ENCODE measurements at regions not wholly inside any gene's neighbourhood (a gene's known extent, or its start where the extent isn't known, plus 50 kb on each side); places are given as distances from the start of the nearest gene placed in this dataset.

- H3K27ac ChIP-seq = no peak overlapping the region
- TF ChIP-seq, protein P1, sequence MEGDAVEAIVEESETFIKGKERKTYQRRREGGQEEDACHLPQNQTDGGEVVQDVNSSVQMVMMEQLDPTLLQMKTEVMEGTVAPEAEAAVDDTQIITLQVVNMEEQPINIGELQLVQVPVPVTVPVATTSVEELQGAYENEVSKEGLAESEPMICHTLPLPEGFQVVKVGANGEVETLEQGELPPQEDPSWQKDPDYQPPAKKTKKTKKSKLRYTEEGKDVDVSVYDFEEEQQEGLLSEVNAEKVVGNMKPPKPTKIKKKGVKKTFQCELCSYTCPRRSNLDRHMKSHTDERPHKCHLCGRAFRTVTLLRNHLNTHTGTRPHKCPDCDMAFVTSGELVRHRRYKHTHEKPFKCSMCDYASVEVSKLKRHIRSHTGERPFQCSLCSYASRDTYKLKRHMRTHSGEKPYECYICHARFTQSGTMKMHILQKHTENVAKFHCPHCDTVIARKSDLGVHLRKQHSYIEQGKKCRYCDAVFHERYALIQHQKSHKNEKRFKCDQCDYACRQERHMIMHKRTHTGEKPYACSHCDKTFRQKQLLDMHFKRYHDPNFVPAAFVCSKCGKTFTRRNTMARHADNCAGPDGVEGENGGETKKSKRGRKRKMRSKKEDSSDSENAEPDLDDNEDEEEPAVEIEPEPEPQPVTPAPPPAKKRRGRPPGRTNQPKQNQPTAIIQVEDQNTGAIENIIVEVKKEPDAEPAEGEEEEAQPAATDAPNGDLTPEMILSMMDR (IDR thresholded peaks at IDR 0.05) = no peak
- no peak for DNase-seq (ENCODE audit: low spot score)
- no peak overlapping the region for H3K4me3 ChIP-seq
These were observed 307.3 kb upstream of the SGCD start for GRCh38 chr5:156019571-156020180.

DNA sequence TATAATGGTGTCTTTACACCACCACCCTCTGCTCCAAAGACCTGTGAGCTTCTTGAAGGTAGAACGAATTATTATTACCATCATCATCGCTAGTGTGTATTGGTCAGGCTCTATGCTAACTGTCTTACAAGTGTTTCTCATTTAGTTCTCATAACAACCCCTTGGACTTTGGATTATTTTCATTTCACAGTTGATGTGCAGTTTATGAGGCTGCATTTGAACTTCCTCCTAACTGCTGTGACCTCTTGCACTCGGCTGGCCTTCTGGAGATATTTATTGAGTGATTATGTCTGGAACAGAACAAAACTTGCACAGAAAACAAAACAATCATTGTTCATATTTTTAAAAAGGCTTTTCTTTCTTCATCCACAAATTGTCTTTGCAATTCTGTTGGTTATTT lies 306.3 kb upstream of the SGCD start:
- H3K4me3 ChIP-seq = no peak overlapping the region
- no peak overlapping the region for H3K27ac ChIP-seq
- TF ChIP-seq, protein P1 (IDR thresholded peaks at IDR 0.05) = no peak
- no peak for DNase-seq (ENCODE audit: low spot score)

DNA sequence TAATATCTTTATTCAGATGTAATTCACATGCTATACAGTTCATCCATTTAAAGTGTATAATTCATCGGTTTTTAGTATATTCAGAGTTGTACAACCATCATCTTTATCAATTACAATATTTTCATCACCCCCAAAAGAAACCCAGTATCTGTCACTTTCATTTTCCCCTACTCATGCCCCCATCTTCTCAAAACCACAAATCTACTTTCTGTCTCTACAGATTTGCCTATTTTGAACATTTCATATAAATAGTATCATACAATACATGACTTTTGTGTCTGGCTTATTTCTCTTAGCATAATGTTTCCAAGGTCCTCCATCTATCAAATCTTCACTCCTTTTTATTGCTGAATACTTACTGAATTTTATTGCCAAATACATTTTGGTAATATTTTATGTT lies 305.1 kb upstream of the SGCD start:
- TF ChIP-seq, protein P1 (IDR thresholded peaks at IDR 0.05) = no peak
- H3K4me3 ChIP-seq = no peak overlapping the region
- no peak overlapping the region for H3K27ac ChIP-seq
- no peak for DNase-seq (ENCODE audit: low spot score)

DNA sequence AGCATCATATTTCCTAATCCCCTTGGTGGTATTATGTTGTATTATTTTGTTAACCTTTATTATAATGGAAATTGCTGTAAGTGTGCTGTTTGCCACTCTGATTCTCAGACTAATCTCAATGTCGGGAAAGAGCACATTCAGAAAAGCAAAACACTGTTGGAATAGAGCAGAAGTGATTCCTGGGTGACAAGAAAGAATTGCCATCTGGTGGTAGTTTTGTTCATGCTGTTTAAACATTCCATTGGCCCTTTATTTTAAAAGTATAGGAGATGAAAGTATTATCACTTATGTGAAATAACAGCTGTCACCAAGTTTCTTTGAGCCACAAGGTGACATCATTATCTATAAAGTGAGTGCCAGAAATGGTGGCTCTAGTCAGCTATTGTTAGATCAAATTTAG lies 301.3 kb upstream of the SGCD start:
- Histone ChIP-seq H3K4me3 (no peak overlapping the region), H3K27ac (no peak overlapping the region)
- TF ChIP-seq, protein P1 (IDR thresholded peaks at IDR 0.05) = no peak
- no peak for DNase-seq (ENCODE audit: low spot score)

DNA sequence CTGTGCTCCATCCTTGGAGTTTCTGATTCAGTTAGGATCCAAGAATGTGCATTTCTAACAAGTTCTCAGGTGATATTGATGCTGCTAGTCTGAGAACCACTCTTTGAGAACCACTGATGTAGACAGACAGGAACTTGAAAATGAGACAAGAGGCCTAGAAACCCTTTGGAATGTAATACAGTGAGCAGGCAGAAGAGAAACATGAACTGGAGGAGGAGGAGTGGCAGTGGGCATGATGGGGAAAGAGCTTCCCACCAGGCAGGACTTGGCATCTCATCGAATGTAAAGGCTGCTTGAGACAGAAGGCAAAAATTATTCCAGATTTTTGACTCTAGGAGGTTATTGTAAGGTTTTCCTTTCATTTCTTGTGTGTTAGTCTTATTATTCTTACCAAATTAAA lies 295.8 kb upstream of the SGCD start:
- DNase-seq (ENCODE audit: low spot score) = no peak

DNA sequence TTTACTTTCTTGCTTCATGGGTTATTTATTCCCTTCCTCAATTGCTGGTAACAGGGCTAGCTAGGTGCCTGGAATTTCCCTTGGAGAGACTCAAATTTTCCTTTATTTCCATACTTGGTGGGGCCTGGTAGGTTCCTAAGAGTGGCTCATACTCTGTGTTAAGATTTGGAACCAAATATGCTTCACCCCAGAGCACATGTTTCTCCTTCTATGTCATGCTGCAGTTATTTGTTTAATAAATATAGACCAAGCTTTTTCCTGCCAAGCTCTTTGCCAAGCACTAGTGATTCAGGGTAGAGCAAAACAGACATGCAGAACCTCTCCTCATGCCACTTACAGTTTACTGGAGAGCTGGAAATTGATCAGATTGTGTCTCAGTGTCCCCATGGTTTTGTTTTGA lies 290.3 kb upstream of the SGCD start:
- DNase-seq (ENCODE audit: low spot score) = no peak
- Histone ChIP-seq H3K4me3 (no peak overlapping the region), H3K27ac (peak overlapping the region; percentile 15 to 66)
- TF ChIP-seq, protein P1 (IDR thresholded peaks at IDR 0.05) = no peak

More for the DNA sequence above, 295.8 kb upstream of the SGCD start:
- TF ChIP-seq, protein P1 (IDR thresholded peaks at IDR 0.05) = no peak
- Histone ChIP-seq H3K4me3 (no peak overlapping the region), H3K27ac (no peak overlapping the region)

- TF ChIP-seq, protein P1 (IDR thresholded peaks at IDR 0.05) = no peak
- H3K4me3 ChIP-seq = no peak overlapping the region
- no peak for DNase-seq (ENCODE audit: low spot score)
- peak overlapping the region in 1 of 2 donors; percentile 15 for H3K27ac ChIP-seq
These were observed 289.6 kb upstream of the SGCD start for GRCh38 chr5:156037151-156037909.
